Keratinocyte (primary cell): ENCODE measurements at regions not wholly inside any gene's neighbourhood (a gene's known extent, or its start where the extent isn't known, plus 50 kb on each side); places are given as distances from the start of the nearest gene placed in this dataset.
"Not testable (repeated sequence)": the region's sequence is repeated elsewhere in the genome, so short reads cannot be mapped to it uniquely, and the experiment has no call there.

ENCODE experiments used
- DNase-seq: peaks from one replicate; pipeline ENCODE4 v3.0.0-alpha.2; 2011; ENCODE audit warnings: low read depth, missing footprints, low spot score
- FAIRE-seq: peaks from 2 replicates; lab custom pipeline; 2011; peaks lifted over from hg19 to GRCh38; lab: Jason Lieb, UNC
- H2AFZ ChIP-seq: 2 replicates; pipeline ENCODE4 v1.6.0; 2012; ENCODE audit warnings: low read length, control low read depth, inconsistent platforms; ENCODE audit not compliant: control insufficient read depth
- H3K27ac ChIP-seq: 2 replicates; pipeline ENCODE4 v1.5.1; 2011; ENCODE audit warnings: low read length; ENCODE audit not compliant: control insufficient read depth, insufficient read depth
- H3K27me3 ChIP-seq: 3 replicates; pipeline ENCODE4 v1.6.0; 2011; ENCODE audit warnings: low read length; ENCODE audit not compliant: control insufficient read depth, insufficient read depth; ENCODE audit errors: extremely low read depth
- H3K36me3 ChIP-seq, 2 experiments: 2 replicates in 1 of 2; 3 replicates in 1 of 2; pipeline ENCODE4 v1.5.1; 2011; ENCODE audit warnings: low read length in 2 of 2, mild to moderate bottlenecking in 1 of 2; ENCODE audit not compliant: control insufficient read depth in 2 of 2, insufficient read depth in 2 of 2; ENCODE audit errors: extremely low read depth in 1 of 2
- H3K4me1 ChIP-seq: 3 replicates; pipeline ENCODE4 v1.5.1; 2011; ENCODE audit warnings: low read length; ENCODE audit not compliant: control insufficient read depth, insufficient read depth; ENCODE audit errors: extremely low read depth
- H3K4me2 ChIP-seq: 3 replicates; pipeline ENCODE4 v1.6.0; 2011; ENCODE audit warnings: low read depth, low read length; ENCODE audit not compliant: control insufficient read depth, insufficient read depth; ENCODE audit errors: extremely low read depth
- H3K4me3 ChIP-seq, 3 experiments: fragments of 200-600 bp in 1 of 3; sonication (generic) in 1 of 3; 2 replicates in 2 of 3; 3 replicates in 1 of 3; pipeline ENCODE4 v1.5.1; 2011 to 2016; ENCODE audit warnings: low read length in 3 of 3, mild to moderate bottlenecking in 3 of 3, control low read depth in 2 of 3, inconsistent platforms in 1 of 3, low read depth in 1 of 3, mixed read lengths in 1 of 3, mixed run types in 1 of 3, moderate library complexity in 1 of 3; ENCODE audit not compliant: control insufficient read depth in 2 of 3, insufficient read depth in 2 of 3; ENCODE audit errors: extremely low read depth in 1 of 3
- H3K79me2 ChIP-seq: 2 replicates; pipeline ENCODE4 v1.6.0; 2012; ENCODE audit warnings: low read length; ENCODE audit not compliant: control insufficient read depth, insufficient read depth
- H3K9ac ChIP-seq: 3 replicates; pipeline ENCODE4 v1.6.0; 2011; ENCODE audit warnings: low read length; ENCODE audit not compliant: control insufficient read depth, insufficient read depth; ENCODE audit errors: extremely low read depth
- H3K9me1 ChIP-seq: 3 replicates; pipeline ENCODE4 v1.6.0; 2011; ENCODE audit warnings: low read length; ENCODE audit not compliant: control insufficient read depth, insufficient read depth; ENCODE audit errors: extremely low read depth
- H3K9me3 ChIP-seq: 2 replicates; pipeline ENCODE4 v1.5.1; 2012; ENCODE audit warnings: low read depth, low read length; ENCODE audit not compliant: control insufficient read depth
- H4K20me1 ChIP-seq: 3 replicates; pipeline ENCODE4 v1.6.0; 2011; ENCODE audit warnings: low read length; ENCODE audit not compliant: control insufficient read depth, insufficient read depth; ENCODE audit errors: extremely low read depth
- EZH2 ChIP-seq: IDR thresholded peaks from one replicate; pipeline ENCODE4 v1.6.1; 2012; ENCODE audit warnings: inconsistent platforms, mild to moderate bottlenecking, low read length, moderate library complexity
- dilution Hi-C: fragments of 300-500 bp; cut with MboI; formaldehyde crosslinking; loops from one replicate; pipeline ENCODE4 v1.7.0; 2020; ENCODE audit warnings: low sequenced_read_pairs; ENCODE audit not compliant: extremely low pct_ligation_motif_present
- TF ChIP-seq, protein P1 (sequence below), 3 experiments: IDR thresholded peaks in 1 of 3; conservative IDR thresholded peaks in 1 of 3; optimal IDR thresholded peaks in 1 of 3; 2 replicates in 2 of 3; 3 replicates in 1 of 3; pipeline versions ENCODE3 to v1.5.1; 2011; ENCODE audit warnings: low read length in 3 of 3, mild to moderate bottlenecking in 3 of 3, moderate library complexity in 2 of 3, control low read depth in 1 of 3, inconsistent platforms in 1 of 3; ENCODE audit not compliant: insufficient read depth in 2 of 3; ENCODE audit errors: extremely low read depth in 1 of 3

DNA sequence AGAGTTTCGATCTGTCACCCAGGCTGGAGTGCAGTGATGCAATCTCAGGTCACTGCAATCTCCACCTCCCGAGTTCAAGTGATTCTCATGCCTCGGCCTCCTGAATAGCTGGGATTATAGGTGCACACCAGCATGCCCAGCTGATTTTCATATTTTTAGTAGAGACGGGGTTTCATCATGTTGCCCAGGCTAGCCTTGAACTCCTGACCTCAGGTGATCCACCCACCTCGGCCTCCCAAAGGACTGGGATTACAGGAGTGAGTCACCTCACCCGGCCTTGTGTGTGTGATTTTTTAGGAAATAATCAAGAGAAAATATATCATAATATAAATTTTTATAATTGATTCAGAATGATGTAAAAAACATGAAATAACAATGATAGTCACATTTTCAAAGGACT, 1231.4 kb downstream of the GALC start:
- FAIRE-seq (no peak), DNase-seq (no peak)
- H3K4me2 ChIP-seq: no peak overlapping the region
- no peaks in the 10 kb centered on the region for H3K4me1 ChIP-seq
- no peaks in the 10 kb centered on the region for H4K20me1 ChIP-seq
- no peak overlapping the region for H3K9ac ChIP-seq
- H3K9me1 ChIP-seq: no peaks in the 10 kb centered on the region
- TF ChIP-seq EZH2: no peak
- TF ChIP-seq, protein P1, sequence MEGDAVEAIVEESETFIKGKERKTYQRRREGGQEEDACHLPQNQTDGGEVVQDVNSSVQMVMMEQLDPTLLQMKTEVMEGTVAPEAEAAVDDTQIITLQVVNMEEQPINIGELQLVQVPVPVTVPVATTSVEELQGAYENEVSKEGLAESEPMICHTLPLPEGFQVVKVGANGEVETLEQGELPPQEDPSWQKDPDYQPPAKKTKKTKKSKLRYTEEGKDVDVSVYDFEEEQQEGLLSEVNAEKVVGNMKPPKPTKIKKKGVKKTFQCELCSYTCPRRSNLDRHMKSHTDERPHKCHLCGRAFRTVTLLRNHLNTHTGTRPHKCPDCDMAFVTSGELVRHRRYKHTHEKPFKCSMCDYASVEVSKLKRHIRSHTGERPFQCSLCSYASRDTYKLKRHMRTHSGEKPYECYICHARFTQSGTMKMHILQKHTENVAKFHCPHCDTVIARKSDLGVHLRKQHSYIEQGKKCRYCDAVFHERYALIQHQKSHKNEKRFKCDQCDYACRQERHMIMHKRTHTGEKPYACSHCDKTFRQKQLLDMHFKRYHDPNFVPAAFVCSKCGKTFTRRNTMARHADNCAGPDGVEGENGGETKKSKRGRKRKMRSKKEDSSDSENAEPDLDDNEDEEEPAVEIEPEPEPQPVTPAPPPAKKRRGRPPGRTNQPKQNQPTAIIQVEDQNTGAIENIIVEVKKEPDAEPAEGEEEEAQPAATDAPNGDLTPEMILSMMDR (optimal IDR thresholded peaks at IDR 0.05 in 1 of 3, IDR thresholded peaks at IDR 0.05 in 1 of 3, conservative IDR thresholded peaks at IDR 0.05 in 1 of 3; ENCODE audit: extremely low read depth in 1 of 3, insufficient read depth in 2 of 3, low read length in 3 of 3): no peak
- no peaks in the 10 kb centered on the region for H3K36me3 ChIP-seq
- no peaks in the 10 kb centered on the region for H3K27me3 ChIP-seq
- no peaks in the 10 kb centered on the region for H3K9me3 ChIP-seq
- dilution Hi-C loops: no loop called here
- H3K4me3 ChIP-seq: no peak overlapping the region
- H2AFZ ChIP-seq: no peak overlapping the region
- H3K79me2 ChIP-seq: no peaks in the 10 kb centered on the region
- H3K27ac ChIP-seq: no peak overlapping the region

DNA sequence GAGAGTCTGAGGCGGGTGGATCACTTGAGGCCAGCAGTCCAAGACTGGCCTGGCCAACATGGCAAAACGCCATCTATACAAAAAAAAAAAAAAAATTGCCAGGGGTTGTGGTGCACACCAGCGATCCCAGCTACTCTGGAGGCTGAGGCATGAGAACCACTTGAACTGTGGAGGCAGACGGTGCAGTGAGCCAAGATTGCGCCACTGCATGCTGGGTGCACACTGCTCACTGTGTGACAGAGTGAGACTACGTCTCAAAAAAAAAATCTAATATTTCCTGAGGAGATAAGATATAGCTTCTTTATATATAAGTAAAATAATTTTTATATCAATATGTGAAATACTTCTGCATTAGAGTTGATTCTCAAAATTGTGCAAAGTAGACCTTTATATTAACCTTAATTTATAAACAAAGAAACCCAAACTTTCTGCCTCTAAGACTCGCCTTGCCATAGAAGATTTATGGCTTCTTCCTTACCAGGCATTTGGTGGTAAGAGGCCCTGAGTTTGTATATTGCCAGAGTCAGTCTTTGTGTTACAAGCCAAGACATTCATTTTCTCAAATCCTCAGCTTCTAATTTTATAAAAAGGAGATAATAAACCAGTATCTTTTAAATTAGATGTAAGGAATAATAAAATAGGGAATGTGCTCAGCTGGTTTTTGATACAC, 1226.7 kb downstream of the FLRT2 start:
- Histone ChIP-seq H3K4me2 (no peak overlapping the region), H3K4me1 (no peaks in the 10 kb centered on the region), H3K9ac (no peak overlapping the region), H3K36me3 (no peaks in the 10 kb centered on the region), H4K20me1 (no peaks in the 10 kb centered on the region), H3K27me3 (no peaks in the 10 kb centered on the region), H3K4me3 (no peak overlapping the region), H3K9me1 (no peaks in the 10 kb centered on the region), H3K9me3 (peaks cover 2% of the 10 kb centered on the region), H2AFZ (no peak overlapping the region), H3K27ac (no peak overlapping the region), H3K79me2 (no peaks in the 10 kb centered on the region)
- no peak for TF ChIP-seq EZH2
- no peak for DNase-seq
- dilution Hi-C loops: no loop called here
- FAIRE-seq: no peak

DNA sequence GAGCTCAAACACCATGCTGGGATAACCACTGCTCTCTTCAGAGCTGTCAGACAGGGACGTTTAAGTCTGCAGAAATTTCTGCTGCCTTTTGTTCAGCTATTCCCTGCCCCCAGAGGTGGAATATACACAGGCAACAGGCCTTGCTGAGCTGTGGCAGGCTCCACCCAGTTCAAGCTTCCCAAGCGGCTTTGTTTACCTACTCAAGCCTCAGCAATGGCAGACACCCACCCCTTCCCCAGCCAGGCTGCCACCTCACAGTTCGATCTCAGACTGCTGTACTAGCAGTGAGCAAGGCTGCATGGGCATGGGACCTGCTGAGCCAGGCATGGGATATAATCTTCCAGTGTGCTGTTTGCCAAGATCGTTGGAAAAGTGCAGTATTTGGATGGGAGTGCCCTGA, 1220.5 kb downstream of the FLRT2 start:
- H3K4me3 ChIP-seq, H3K9me3 ChIP-seq, H3K27ac ChIP-seq, FAIRE-seq, H3K9me1 ChIP-seq, dilution Hi-C loops, H3K79me2 ChIP-seq, H2AFZ ChIP-seq, H4K20me1 ChIP-seq, H3K9ac ChIP-seq, H3K4me2 ChIP-seq, H3K4me1 ChIP-seq, H3K36me3 ChIP-seq, DNase-seq, H3K27me3 ChIP-seq: not testable (repeated sequence)
